IMR-90 (cell line): ENCODE measurements at regions not wholly inside any gene's neighbourhood (a gene's known extent, or its start where the extent isn't known, plus 50 kb on each side); places are given as distances from the start of the nearest gene placed in this dataset.

ENCODE experiments used
- ATAC-seq: fragments of 200-7000 bp; cut with Tn5 transposase; 2 replicates; pipeline ENCODE4 v1.9.1; 2020; ENCODE audit warnings: low read depth, mild to moderate bottlenecking, moderate library complexity
- BruUV-seq: library from RNA; stranded (reverse); fragments of 400-500 nt; replicated peaks from 2 replicates; lab custom pipeline; 2021; lab: Mats Ljungman, UMichigan
- CTCF ChIA-PET: fragments of 300-600 bp; formaldehyde crosslinking; extraction: SDS; loops from one replicate; lab custom pipeline; 2021; ENCODE audit warnings: antibody characterized with exemption; lab: Yijun Ruan, JAX
- POLR2A ChIA-PET: fragments of 300-600 bp; sonication (Branson Sonifier 250); formaldehyde crosslinking; loops from one replicate; lab custom pipeline; 2022; ENCODE audit warnings: antibody characterized with exemption; ENCODE audit not compliant: unreplicated experiment; lab: Charles Lee
- DNase-seq: peaks from one replicate; pipeline ENCODE4 v3.0.0; 2013
- H2AFZ ChIP-seq: replicated peaks from 2 replicates; pipeline ENCODE3; 2013; ENCODE audit warnings: low read length, mild to moderate bottlenecking; ENCODE audit not compliant: poor library complexity
- H2AK5ac ChIP-seq: 2 replicates; pipeline ENCODE4 v1.6.1; 2013; ENCODE audit warnings: low read depth, low read length, inconsistent platforms
- H2AK9ac ChIP-seq: replicated peaks from 2 replicates; pipeline ENCODE3; 2013; ENCODE audit warnings: mild to moderate bottlenecking, low read depth, low read length, moderate library complexity; ENCODE audit not compliant: poor library complexity
- H2BK120ac ChIP-seq: 2 replicates; pipeline ENCODE4 v1.6.1; 2013; ENCODE audit warnings: low read depth, low read length, inconsistent platforms
- H2BK15ac ChIP-seq: 3 replicates; pipeline ENCODE4 v1.6.1; 2013; ENCODE audit warnings: low read depth, low read length, inconsistent platforms
- H2BK20ac ChIP-seq: 2 replicates; pipeline ENCODE4 v1.6.1; 2013; ENCODE audit warnings: low read depth, mild to moderate bottlenecking, inconsistent platforms, low read length, moderate library complexity
- H2BK5ac ChIP-seq: 2 replicates; pipeline ENCODE4 v1.6.1; 2013; ENCODE audit warnings: mild to moderate bottlenecking, low read depth, low read length, inconsistent platforms; ENCODE audit not compliant: poor library complexity, severe bottlenecking
- H3K14ac ChIP-seq: replicated peaks from 2 replicates; pipeline ENCODE4 v1.6.1; 2013; ENCODE audit warnings: low read depth, low read length, inconsistent platforms
- H3K18ac ChIP-seq: 2 replicates; pipeline ENCODE4 v1.6.1; 2013; ENCODE audit warnings: low read depth, low read length, control low read depth
- H3K23ac ChIP-seq: 2 replicates; pipeline ENCODE4 v1.6.1; 2013; ENCODE audit warnings: low read depth, low read length, inconsistent platforms
- H3K27ac ChIP-seq: 2 replicates; pipeline ENCODE4 v1.5.1; 2013; ENCODE audit warnings: mild to moderate bottlenecking, control low read depth, low read length; ENCODE audit not compliant: insufficient read depth
- H3K27me3 ChIP-seq: 2 replicates; pipeline ENCODE4 v1.6.1; 2013; ENCODE audit warnings: low read length; ENCODE audit not compliant: control insufficient read depth, insufficient read depth
- H3K36me3 ChIP-seq: 2 replicates; pipeline ENCODE4 v1.6.1; 2013; ENCODE audit warnings: low read length, mixed read lengths; ENCODE audit not compliant: control insufficient read depth, insufficient read depth
- H3K4ac ChIP-seq: 2 replicates; pipeline ENCODE4 v1.6.1; 2013; ENCODE audit warnings: low read depth, low read length, inconsistent platforms
- H3K4me1 ChIP-seq: 2 replicates; pipeline ENCODE4 v1.6.1; 2013; ENCODE audit warnings: low read length, mixed read lengths; ENCODE audit not compliant: control insufficient read depth, insufficient read depth
- H3K4me2 ChIP-seq: 2 replicates; pipeline ENCODE4 v1.6.1; 2013; ENCODE audit warnings: low read depth, mild to moderate bottlenecking, control low read depth, low read length, moderate library complexity
- H3K4me3 ChIP-seq: 2 replicates; pipeline ENCODE4 v1.5.1; 2013; ENCODE audit warnings: low read depth, mild to moderate bottlenecking, control low read depth, low read length, moderate library complexity; ENCODE audit not compliant: insufficient read depth
- H3K56ac ChIP-seq: 2 replicates; pipeline ENCODE4 v1.6.1; 2013; ENCODE audit warnings: low read length, inconsistent platforms; ENCODE audit not compliant: insufficient read depth; ENCODE audit errors: extremely low read depth
- H3K79me1 ChIP-seq, 2 experiments: 2 replicates each; pipeline ENCODE4 v1.6.1; 2013; ENCODE audit warnings: low read length in 2 of 2, inconsistent platforms in 1 of 2, low read depth in 1 of 2
- H3K9ac ChIP-seq: 2 replicates; pipeline ENCODE4 v1.6.1; 2013; ENCODE audit warnings: low read depth, low read length, control low read depth
- H3K9me1 ChIP-seq: 2 replicates; pipeline ENCODE4 v1.6.1; 2013; ENCODE audit warnings: low read length, inconsistent platforms; ENCODE audit not compliant: insufficient read depth
- H3K9me3 ChIP-seq: 2 replicates; pipeline ENCODE4 v1.6.1; 2013; ENCODE audit warnings: low read length; ENCODE audit not compliant: control insufficient read depth, insufficient read depth
- H4K20me1 ChIP-seq: 2 replicates; pipeline ENCODE4 v1.6.1; 2013; ENCODE audit warnings: low read length, inconsistent platforms; ENCODE audit not compliant: insufficient read depth
- H4K5ac ChIP-seq: 2 replicates; pipeline ENCODE4 v1.6.1; 2013; ENCODE audit warnings: mild to moderate bottlenecking, low read depth, low read length, control low read depth
- H4K8ac ChIP-seq, 2 experiments: 2 replicates each; pipeline ENCODE4 v1.6.1; 2013; ENCODE audit warnings: low read depth in 2 of 2, low read length in 2 of 2, control low read depth in 1 of 2, inconsistent platforms in 1 of 2
- H4K91ac ChIP-seq: 2 replicates; pipeline ENCODE4 v1.6.1; 2013; ENCODE audit warnings: low read depth, low read length, inconsistent platforms; ENCODE audit not compliant: insufficient read depth
- CHD1 ChIP-seq: IDR thresholded peaks from 2 replicates; pipeline ENCODE4 v1.6.1; 2012; ENCODE audit warnings: low read depth, low read length, improper control_type of control experiment
- FOS ChIP-seq: fragments of 150-350 bp; IDR thresholded peaks from 2 replicates; pipeline ENCODE4 v1.6.1; 2016; ENCODE audit warnings: low read depth, low read length
- MAZ ChIP-seq: IDR thresholded peaks from 2 replicates; pipeline ENCODE4 v1.6.1; 2012; ENCODE audit warnings: low read depth, mild to moderate bottlenecking, low read length, improper control_type of control experiment, moderate library complexity, borderline replicate concordance
- WGBS, 2 experiments: methylation state at CpG; one replicate each; pipeline versions ENCODE4 v1.1.5 to v1.1.7; 2013; ENCODE audit warnings: missing lambda C conversion rate in 2 of 2; ENCODE audit not compliant: insufficient read length in 1 of 2; ENCODE audit errors: extremely low coverage in 2 of 2; 5-methylcytosine and 5-hydroxymethylcytosine counted together
- dilution Hi-C: fragments of 300-500 bp; cut with HindIII; formaldehyde crosslinking; loops from one replicate; pipeline ENCODE4 v1.14.3; 2018; ENCODE audit warnings: low sequenced_read_pairs; ENCODE audit not compliant: unreplicated experiment
- in situ Hi-C: fragments of 300-500 bp; cut with MboI; formaldehyde crosslinking; loops from 3 replicates; pipeline ENCODE4 v1.14.3; 2019; ENCODE audit warnings: low sequenced_read_pairs, inconsistent platforms, mixed read lengths
- intact Hi-C: fragments of 100-400 bp; cut with micrococcal nuclease; formaldehyde crosslinking; loops from 2 replicates; pipeline ENCODE4 v1.10.0; 2022

GRCh38 chr2:46843316-46843715 is 72.3 kb downstream of the MCFD2 start:
- H3K9me3 ChIP-seq, result no peaks in the 10 kb centered on the region
- H3K27me3 ChIP-seq, result no peaks in the 10 kb centered on the region
- H2AFZ ChIP-seq, result no peak overlapping the region
- H3K4me1 ChIP-seq, result peaks cover 24% of the 10 kb centered on the region
- H3K9ac ChIP-seq, result 0 out of 2 replicates have a peak overlapping the region, but pooled peaks have one; percentile 7
- peak overlapping the region; percentile 73 for H2BK120ac ChIP-seq
- in situ Hi-C loops, result no loop called here
- no peak overlapping the region for H3K23ac ChIP-seq
- peak overlapping the region; percentile 77; the same call in 1 of the 2 replicates for H3K4ac ChIP-seq
- DNase-seq (no peak), ATAC-seq (no peak)
- TF ChIP-seq MAZ (no peak), FOS (no peak), CHD1 (no peak)
- H3K4me3 ChIP-seq, result no peak overlapping the region
- 100% methylated on average over 1 of the region's 5 CpGs; no CpG with 5 or more reads in 1 of the 2 experiments for WGBS, 2 experiments
- H2BK5ac ChIP-seq, result peak overlapping the region; percentile 65
- H3K4me2 ChIP-seq, result no peak overlapping the region
- no peaks in the 10 kb centered on the region for H4K20me1 ChIP-seq
- ChIA-PET POLR2A (no interaction called here), CTCF (no interaction called here)
- peak overlapping the region; percentile 18; the same call in 1 of the 3 replicates for H2BK15ac ChIP-seq
- peak overlapping the region; percentile 45 for H3K18ac ChIP-seq
- H2BK20ac ChIP-seq, result peak overlapping the region; percentile 64
- peak overlapping the region; percentile 77 for H4K5ac ChIP-seq
- no peak overlapping the region for H2AK9ac ChIP-seq
- intact Hi-C loops, result no loop called here
- no peaks in the 10 kb centered on the region for H3K36me3 ChIP-seq
- peak overlapping the region; percentile 30 for H4K91ac ChIP-seq
- H3K56ac ChIP-seq, result no peak overlapping the region
- H3K9me1 ChIP-seq, result peaks cover 16% of the 10 kb centered on the region
- peak overlapping the region; percentile 29 for H3K14ac ChIP-seq
- H3K79me1 ChIP-seq, result peaks cover 2 to 21% of the 10 kb centered on the region in 2 experiments; a peak in 3 of 4 replicates
- peak overlapping the region; percentile 44; the same call in 1 of the 2 replicates for H2AK5ac ChIP-seq
- 0 out of 4 replicates have a peak overlapping the region, but pooled peaks of 1 of the 2 experiments have one; percentile 44 for H4K8ac ChIP-seq
- dilution Hi-C loops, result no loop called here
- H3K27ac ChIP-seq, result peak overlapping the region; percentile 9; the same call in 1 of the 2 replicates
- no TSS peak for BruUV-seq
